ENCODE measurements at regions not wholly inside any gene's neighbourhood (a gene's known extent, or its start where the extent isn't known, plus 50 kb on each side); places are given as distances from the start of the nearest gene placed in this dataset.

DNA sequence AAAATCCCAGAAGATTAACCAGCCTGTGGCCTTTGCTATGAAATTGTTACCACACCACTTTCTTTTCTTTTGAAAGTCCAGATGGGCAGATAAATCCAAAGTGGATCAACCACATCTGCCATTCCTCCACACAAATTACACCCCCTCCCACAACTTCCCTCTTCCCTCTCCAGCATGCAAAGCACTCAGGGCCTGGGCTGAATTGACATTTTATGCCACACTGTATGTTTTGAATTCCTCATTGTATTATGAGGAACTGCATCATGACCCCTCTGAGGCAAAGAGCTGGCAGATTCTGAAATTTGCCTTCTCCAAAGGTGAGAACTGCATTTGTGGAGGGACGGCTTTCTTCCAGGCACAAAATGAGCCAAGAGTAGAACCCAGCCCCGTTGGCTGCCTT lies 589.2 kb upstream of the KLF4 start:
- DNase-seq (ENCODE audit: low spot score) = no peak
- in situ Hi-C loops (cut with MboI; ENCODE audit: low pct_unique_long_range_greater_than_20kb, low sequenced_read_pairs, unreplicated experiment) = no loop called here
- TF ChIP-seq, protein P1, sequence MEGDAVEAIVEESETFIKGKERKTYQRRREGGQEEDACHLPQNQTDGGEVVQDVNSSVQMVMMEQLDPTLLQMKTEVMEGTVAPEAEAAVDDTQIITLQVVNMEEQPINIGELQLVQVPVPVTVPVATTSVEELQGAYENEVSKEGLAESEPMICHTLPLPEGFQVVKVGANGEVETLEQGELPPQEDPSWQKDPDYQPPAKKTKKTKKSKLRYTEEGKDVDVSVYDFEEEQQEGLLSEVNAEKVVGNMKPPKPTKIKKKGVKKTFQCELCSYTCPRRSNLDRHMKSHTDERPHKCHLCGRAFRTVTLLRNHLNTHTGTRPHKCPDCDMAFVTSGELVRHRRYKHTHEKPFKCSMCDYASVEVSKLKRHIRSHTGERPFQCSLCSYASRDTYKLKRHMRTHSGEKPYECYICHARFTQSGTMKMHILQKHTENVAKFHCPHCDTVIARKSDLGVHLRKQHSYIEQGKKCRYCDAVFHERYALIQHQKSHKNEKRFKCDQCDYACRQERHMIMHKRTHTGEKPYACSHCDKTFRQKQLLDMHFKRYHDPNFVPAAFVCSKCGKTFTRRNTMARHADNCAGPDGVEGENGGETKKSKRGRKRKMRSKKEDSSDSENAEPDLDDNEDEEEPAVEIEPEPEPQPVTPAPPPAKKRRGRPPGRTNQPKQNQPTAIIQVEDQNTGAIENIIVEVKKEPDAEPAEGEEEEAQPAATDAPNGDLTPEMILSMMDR (IDR thresholded peaks at IDR 0.05; ENCODE audit: extremely low read depth, insufficient read depth, missing control alignments) = no peak

GRCh38 chr9:108078375-108078774 lies 588.8 kb upstream of the KLF4 start:
- no peak for DNase-seq (ENCODE audit: low spot score)
- TF ChIP-seq, protein P1 (IDR thresholded peaks at IDR 0.05; ENCODE audit: extremely low read depth, insufficient read depth, missing control alignments) = no peak
- in situ Hi-C loops (cut with MboI; ENCODE audit: low pct_unique_long_range_greater_than_20kb, low sequenced_read_pairs, unreplicated experiment) = no loop called here

DNA sequence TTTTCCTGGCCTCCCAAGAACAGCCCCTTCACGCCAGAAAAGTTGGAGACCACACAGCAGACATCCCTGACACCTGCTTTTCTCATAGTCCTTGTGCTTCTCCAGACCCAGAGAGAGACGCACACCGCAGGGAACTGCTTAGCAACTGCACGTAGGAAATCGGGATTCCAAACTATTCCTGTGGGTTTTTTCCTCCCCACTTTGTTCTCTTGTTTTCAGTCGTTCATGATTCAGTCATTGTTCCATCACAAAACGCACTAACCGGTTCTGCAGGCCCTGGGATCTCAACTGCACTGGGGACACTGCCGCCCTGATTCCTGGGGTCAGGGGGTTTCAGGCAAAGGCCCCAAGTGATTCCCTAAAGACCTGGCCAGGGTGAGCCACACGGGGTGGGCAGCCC lies 588.0 kb upstream of the KLF4 start:
- DNase-seq (ENCODE audit: low spot score) = no peak
- TF ChIP-seq, protein P1 (IDR thresholded peaks at IDR 0.05; ENCODE audit: extremely low read depth, insufficient read depth, missing control alignments) = no peak
- in situ Hi-C loops (cut with MboI; ENCODE audit: low pct_unique_long_range_greater_than_20kb, low sequenced_read_pairs, unreplicated experiment) = no loop called here

DNA sequence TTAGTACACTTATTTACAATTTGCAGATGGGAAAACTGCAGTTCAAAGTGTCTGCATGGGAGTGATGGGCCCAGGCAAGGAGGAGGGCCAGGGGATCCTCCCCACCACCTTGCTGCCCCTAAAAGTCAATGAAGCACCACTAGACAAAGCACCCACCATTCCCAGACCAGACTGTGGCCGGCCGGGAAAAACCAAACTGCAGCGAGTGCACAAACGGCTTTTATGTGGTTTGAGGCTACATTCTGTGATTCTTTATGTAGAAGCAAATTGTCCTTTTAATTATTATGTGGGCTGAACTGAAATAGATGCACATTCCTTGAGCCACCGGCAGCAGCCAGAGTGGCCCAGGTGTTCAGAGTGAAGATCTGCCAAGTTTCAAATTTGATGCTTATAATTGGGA lies 585.3 kb upstream of the KLF4 start:
- no peak for DNase-seq (ENCODE audit: low spot score)
- TF ChIP-seq, protein P1 (IDR thresholded peaks at IDR 0.05; ENCODE audit: extremely low read depth, insufficient read depth, missing control alignments) = no peak
- in situ Hi-C loops (cut with MboI; ENCODE audit: low pct_unique_long_range_greater_than_20kb, low sequenced_read_pairs, unreplicated experiment) = no loop called here

GRCh38 chr9:108073823-108074222 lies 584.3 kb upstream of the KLF4 start:
- no peak for DNase-seq (ENCODE audit: low spot score)
- TF ChIP-seq, protein P1 (IDR thresholded peaks at IDR 0.05; ENCODE audit: extremely low read depth, insufficient read depth, missing control alignments) = no peak
- in situ Hi-C loops (cut with MboI; ENCODE audit: low pct_unique_long_range_greater_than_20kb, low sequenced_read_pairs, unreplicated experiment) = no loop called here

GRCh38 chr9:108072740-108073139 lies 583.2 kb upstream of the KLF4 start:
- TF ChIP-seq, protein P1 (IDR thresholded peaks at IDR 0.05; ENCODE audit: extremely low read depth, insufficient read depth, missing control alignments) = no peak
- no peak for DNase-seq (ENCODE audit: low spot score)
- in situ Hi-C loops (cut with MboI; ENCODE audit: low pct_unique_long_range_greater_than_20kb, low sequenced_read_pairs, unreplicated experiment) = no loop called here

DNA sequence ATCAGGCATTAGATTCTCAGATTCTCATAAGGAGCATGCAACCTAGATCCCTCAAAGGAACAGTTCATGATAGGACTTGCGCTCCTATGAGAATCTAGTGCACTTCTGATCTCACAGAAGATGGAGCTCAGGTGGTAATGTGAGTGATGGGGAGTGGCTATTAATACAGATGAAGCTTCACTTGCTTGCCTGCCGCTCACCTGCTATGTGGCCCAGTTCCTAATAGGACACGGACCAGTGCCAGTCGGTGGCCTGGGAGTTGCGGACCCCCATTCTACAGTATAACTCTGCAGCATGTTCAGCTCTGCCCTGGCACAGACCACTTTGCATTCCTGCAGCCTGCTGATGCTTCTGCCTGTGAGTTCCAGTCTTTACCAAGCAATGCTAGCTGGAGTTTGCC lies 581.3 kb upstream of the KLF4 start:
- in situ Hi-C loops (cut with MboI; ENCODE audit: low pct_unique_long_range_greater_than_20kb, low sequenced_read_pairs, unreplicated experiment) = no loop called here
- TF ChIP-seq, protein P1 (IDR thresholded peaks at IDR 0.05; ENCODE audit: extremely low read depth, insufficient read depth, missing control alignments) = no peak
- no peak for DNase-seq (ENCODE audit: low spot score)
